ENCODE measurements at regions not wholly inside any gene's neighbourhood (a gene's known extent, or its start where the extent isn't known, plus 50 kb on each side); places are given as distances from the start of the nearest gene placed in this dataset.

DNA sequence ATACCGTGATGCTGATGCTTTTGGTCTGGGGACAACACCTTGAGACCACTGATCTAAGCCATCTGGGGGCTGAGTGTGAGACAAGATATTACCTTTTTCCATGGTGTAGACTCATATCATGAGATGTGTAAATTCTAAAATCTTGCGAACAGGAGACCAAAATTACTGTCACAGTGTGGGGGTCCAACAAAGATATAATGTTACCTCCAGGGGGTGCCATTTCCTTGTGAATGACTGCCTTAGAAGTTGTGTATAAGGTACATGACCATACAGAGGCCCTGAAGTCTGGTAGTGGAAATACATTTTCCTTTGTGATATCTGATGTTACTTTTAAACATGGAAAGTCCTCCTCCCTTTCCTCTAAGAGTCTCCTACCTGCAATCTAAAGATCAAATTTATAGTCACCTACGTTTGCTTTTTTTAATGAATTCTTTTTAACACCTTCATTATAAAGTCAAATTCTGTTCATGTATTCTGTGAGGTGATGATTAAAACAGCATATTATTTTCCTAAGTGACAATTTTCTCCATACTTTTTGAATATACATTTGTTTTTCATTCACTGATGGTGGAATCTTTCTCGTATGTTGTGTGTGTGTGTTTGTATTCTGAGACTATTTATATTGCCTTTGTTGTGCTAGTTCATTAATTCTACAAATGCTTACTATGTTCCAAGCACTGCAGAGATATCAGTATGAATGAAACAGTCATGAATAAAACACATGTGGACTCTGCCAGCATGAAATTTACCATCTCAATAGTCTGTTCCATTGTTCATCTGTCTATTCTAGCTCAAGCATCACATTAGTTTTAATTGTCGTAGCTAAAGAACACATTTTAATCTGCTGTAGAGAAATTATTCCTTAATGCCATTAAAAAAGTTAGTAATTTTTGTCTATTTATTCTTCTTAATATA is 113.7 kb downstream of the RFC3 start:
- no peaks in the 10 kb centered on the region for H3K9me3 ChIP-seq (ENCODE audit: insufficient read depth, low read depth, low read length)
- no peak overlapping the region for H3K4me3 ChIP-seq (ENCODE audit: low read length)
- no peaks in the 10 kb centered on the region for H3K36me3 ChIP-seq (ENCODE audit: insufficient read depth, low read length)
- no peak overlapping the region for H3K27ac ChIP-seq (ENCODE audit: low read depth, low read length)
- WGBS: 93% methylated on average over 3 of the region's 5 CpGs
- H3K9ac ChIP-seq (ENCODE audit: low read depth, low read length): no peak overlapping the region
- H3K27me3 ChIP-seq (ENCODE audit: insufficient read depth, low read length): no peaks in the 10 kb centered on the region
- H3K4me1 ChIP-seq (ENCODE audit: insufficient read depth, low read length): peaks cover 24% of the 10 kb centered on the region

- Histone ChIP-seq H3K27ac (ENCODE audit: low read depth, low read length) (no peak overlapping the region), H3K27me3 (ENCODE audit: insufficient read depth, low read length) (no peaks in the 10 kb centered on the region), H3K9me3 (ENCODE audit: insufficient read depth, low read depth, low read length) (no peaks in the 10 kb centered on the region), H3K4me1 (ENCODE audit: insufficient read depth, low read length) (peaks cover 37% of the 10 kb centered on the region), H3K36me3 (ENCODE audit: insufficient read depth, low read length) (no peaks in the 10 kb centered on the region), H3K4me3 (ENCODE audit: low read length) (no peak overlapping the region), H3K9ac (ENCODE audit: low read depth, low read length) (no peak overlapping the region)
- WGBS: 88% methylated on average over 3 of the region's 3 CpGs
Observed at GRCh38 chr13:33932769-33933406, 114.9 kb downstream of the RFC3 start.

- Histone ChIP-seq H3K27ac (ENCODE audit: low read depth, low read length) (no peak overlapping the region), H3K4me1 (ENCODE audit: insufficient read depth, low read length) (peaks cover 46% of the 10 kb centered on the region), H3K9me3 (ENCODE audit: insufficient read depth, low read depth, low read length) (no peaks in the 10 kb centered on the region), H3K27me3 (ENCODE audit: insufficient read depth, low read length) (no peaks in the 10 kb centered on the region), H3K4me3 (ENCODE audit: low read length) (no peak overlapping the region), H3K36me3 (ENCODE audit: insufficient read depth, low read length) (no peaks in the 10 kb centered on the region), H3K9ac (ENCODE audit: low read depth, low read length) (no peak overlapping the region)
- 97% methylated on average over 3 of the region's 3 CpGs for WGBS
Observed at GRCh38 chr13:33933810-33934209, 115.9 kb downstream of the RFC3 start.

DNA sequence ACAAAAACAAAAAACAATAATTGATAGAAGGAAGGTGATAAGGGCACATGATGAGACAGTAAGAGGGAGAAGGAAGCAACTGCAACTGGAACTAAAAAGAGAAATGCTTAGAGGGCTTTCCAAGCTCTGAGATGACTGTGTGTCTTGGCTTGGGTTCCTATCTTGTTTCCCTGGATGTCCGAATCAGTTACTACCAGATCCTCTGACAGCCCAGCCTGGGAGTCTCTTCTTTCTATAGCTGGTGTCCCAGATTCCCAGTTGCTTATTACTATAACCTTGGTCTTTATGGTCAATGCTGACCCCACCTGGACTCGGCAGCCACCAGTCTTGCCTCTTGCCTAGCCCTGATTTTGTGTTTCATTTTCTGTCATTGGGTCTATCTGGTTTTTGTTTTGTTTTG is 116.4 kb downstream of the RFC3 start:
- Histone ChIP-seq H3K27ac (ENCODE audit: low read depth, low read length) (no peak overlapping the region), H3K9ac (ENCODE audit: low read depth, low read length) (no peak overlapping the region), H3K9me3 (ENCODE audit: insufficient read depth, low read depth, low read length) (peaks cover 4% of the 10 kb centered on the region; the same call in 1 of the 2 replicates), H3K4me1 (ENCODE audit: insufficient read depth, low read length) (peaks cover 46% of the 10 kb centered on the region), H3K4me3 (ENCODE audit: low read length) (no peak overlapping the region), H3K36me3 (ENCODE audit: insufficient read depth, low read length) (no peaks in the 10 kb centered on the region), H3K27me3 (ENCODE audit: insufficient read depth, low read length) (no peaks in the 10 kb centered on the region)
- 70% methylated on average over 2 of the region's 2 CpGs for WGBS

DNA sequence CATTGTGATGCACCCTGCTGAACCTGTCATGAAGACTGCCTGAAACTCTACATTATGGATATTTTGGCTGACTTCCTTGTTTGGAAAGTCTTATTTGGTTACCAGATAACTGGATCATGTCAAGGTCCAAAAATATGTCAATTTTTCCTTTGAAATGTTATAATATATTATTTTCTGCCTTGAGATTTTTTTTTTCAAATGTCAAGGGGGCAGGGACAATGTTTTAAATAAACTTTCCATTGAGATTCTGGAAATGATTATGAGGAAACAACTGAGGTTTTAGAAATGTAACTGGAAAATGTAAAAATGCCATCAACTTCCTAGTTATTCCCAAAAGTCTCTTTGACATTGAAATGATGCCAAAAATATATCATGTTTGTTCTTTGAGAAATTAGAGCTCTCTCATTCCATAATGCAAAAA is 117.0 kb downstream of the RFC3 start:
- H3K4me3 ChIP-seq (ENCODE audit: low read length): no peak overlapping the region
- no peaks in the 10 kb centered on the region for H3K36me3 ChIP-seq (ENCODE audit: insufficient read depth, low read length)
- H3K9me3 ChIP-seq (ENCODE audit: insufficient read depth, low read depth, low read length): peaks cover 8% of the 10 kb centered on the region; the same call in 1 of the 2 replicates
- H3K9ac ChIP-seq (ENCODE audit: low read depth, low read length): no peak overlapping the region
- H3K27me3 ChIP-seq (ENCODE audit: insufficient read depth, low read length): no peaks in the 10 kb centered on the region
- peaks cover 46% of the 10 kb centered on the region for H3K4me1 ChIP-seq (ENCODE audit: insufficient read depth, low read length)
- no peak overlapping the region for H3K27ac ChIP-seq (ENCODE audit: low read depth, low read length)

DNA sequence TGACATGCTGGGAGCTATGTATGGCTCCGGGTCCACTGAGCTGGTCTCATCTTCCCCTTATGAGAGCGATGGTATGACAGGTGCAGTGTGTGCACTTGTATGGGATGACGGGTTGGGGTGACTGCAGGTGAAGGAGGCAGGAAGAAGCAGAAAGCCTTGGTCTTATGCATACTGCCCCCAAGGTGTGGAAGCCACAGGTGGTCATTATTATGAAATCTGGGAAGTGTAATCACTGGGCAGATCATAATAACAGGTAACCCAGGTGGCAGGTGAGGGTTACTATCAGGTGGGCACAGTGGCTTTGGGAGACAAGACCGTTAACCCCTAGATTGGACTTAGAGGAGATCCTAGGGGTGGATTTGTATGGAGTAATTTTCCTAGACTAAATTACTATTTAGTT is 118.0 kb downstream of the RFC3 start:
- Histone ChIP-seq H3K4me1 (ENCODE audit: insufficient read depth, low read length) (peaks cover 46% of the 10 kb centered on the region), H3K27me3 (ENCODE audit: insufficient read depth, low read length) (no peaks in the 10 kb centered on the region), H3K36me3 (ENCODE audit: insufficient read depth, low read length) (no peaks in the 10 kb centered on the region), H3K9ac (ENCODE audit: low read depth, low read length) (no peak overlapping the region), H3K9me3 (ENCODE audit: insufficient read depth, low read depth, low read length) (peaks cover 8% of the 10 kb centered on the region; the same call in 1 of the 2 replicates), H3K27ac (ENCODE audit: low read depth, low read length) (no peak overlapping the region), H3K4me3 (ENCODE audit: low read length) (no peak overlapping the region)
- 90% methylated on average over 4 of the region's 4 CpGs for WGBS

DNA sequence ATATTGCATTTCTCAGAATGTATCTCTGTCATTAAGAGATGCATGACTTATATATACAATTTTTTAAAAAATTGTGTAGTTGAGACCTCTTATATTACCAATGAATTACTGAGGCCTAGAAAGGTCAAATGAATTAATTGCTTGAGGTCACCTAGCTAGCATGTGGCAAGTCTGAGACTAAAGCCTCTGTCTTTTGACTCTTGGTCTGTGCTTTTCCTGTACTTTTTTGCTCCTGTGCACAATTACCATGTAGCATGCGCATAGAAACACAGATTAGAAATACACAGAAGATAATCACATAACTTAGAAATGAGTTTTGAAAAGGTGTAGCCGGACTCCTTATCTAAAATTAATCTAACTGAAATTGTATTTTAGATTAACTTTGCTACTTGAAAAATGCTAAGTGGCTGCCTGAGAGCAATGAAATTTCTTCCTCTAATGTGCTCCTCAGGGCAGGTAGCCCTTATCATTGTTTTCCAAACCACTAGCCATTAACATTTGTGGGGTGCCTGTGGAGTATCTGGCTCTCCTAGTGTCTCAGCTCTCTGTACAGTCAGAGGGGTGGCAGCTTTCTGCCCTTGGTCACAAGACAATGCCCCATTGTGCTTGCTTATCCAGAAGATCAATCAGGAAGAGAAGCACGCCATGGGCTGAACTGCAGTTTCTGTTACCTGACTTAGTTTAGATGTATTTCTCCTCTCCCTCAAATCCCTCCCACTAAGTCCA is 119.6 kb downstream of the RFC3 start:
- Histone ChIP-seq H3K36me3 (ENCODE audit: insufficient read depth, low read length) (no peaks in the 10 kb centered on the region), H3K4me3 (ENCODE audit: low read length) (no peak overlapping the region), H3K27ac (ENCODE audit: low read depth, low read length) (peak overlapping the region; percentile 67), H3K9me3 (ENCODE audit: insufficient read depth, low read depth, low read length) (peaks cover 8% of the 10 kb centered on the region; the same call in 1 of the 2 replicates), H3K27me3 (ENCODE audit: insufficient read depth, low read length) (no peaks in the 10 kb centered on the region), H3K9ac (ENCODE audit: low read depth, low read length) (no peak overlapping the region), H3K4me1 (ENCODE audit: insufficient read depth, low read length) (peaks cover 49% of the 10 kb centered on the region)
- 46% methylated on average over 1 of the region's 3 CpGs for WGBS

- Histone ChIP-seq H3K27ac (ENCODE audit: low read depth, low read length) (no peak overlapping the region), H3K9ac (ENCODE audit: low read depth, low read length) (no peak overlapping the region), H3K27me3 (ENCODE audit: insufficient read depth, low read length) (no peaks in the 10 kb centered on the region), H3K36me3 (ENCODE audit: insufficient read depth, low read length) (no peaks in the 10 kb centered on the region), H3K9me3 (ENCODE audit: insufficient read depth, low read depth, low read length) (peaks cover 8% of the 10 kb centered on the region; the same call in 1 of the 2 replicates), H3K4me3 (ENCODE audit: low read length) (no peak overlapping the region), H3K4me1 (ENCODE audit: insufficient read depth, low read length) (peaks cover 39% of the 10 kb centered on the region)
- 93% methylated on average over 1 of the region's 1 CpG for WGBS
Observed at GRCh38 chr13:33940256-33940655, 122.3 kb downstream of the RFC3 start.

- Histone ChIP-seq H3K4me1 (ENCODE audit: insufficient read depth, low read length) (peaks cover 33% of the 10 kb centered on the region), H3K4me3 (ENCODE audit: low read length) (no peak overlapping the region), H3K9ac (ENCODE audit: low read depth, low read length) (no peak overlapping the region), H3K36me3 (ENCODE audit: insufficient read depth, low read length) (no peaks in the 10 kb centered on the region), H3K9me3 (ENCODE audit: insufficient read depth, low read depth, low read length) (peaks cover 8% of the 10 kb centered on the region; the same call in 1 of the 2 replicates), H3K27me3 (ENCODE audit: insufficient read depth, low read length) (no peaks in the 10 kb centered on the region), H3K27ac (ENCODE audit: low read depth, low read length) (no peak overlapping the region)
- 82% methylated on average over 5 of the region's 5 CpGs for WGBS
Observed at GRCh38 chr13:33940898-33941297, 122.9 kb downstream of the RFC3 start.

GRCh38 chr13:33945477-33945876 is 127.5 kb downstream of the RFC3 start:
- 97% methylated on average over 3 of the region's 4 CpGs for WGBS
- Histone ChIP-seq H3K9ac (ENCODE audit: low read depth, low read length) (no peak overlapping the region), H3K27ac (ENCODE audit: low read depth, low read length) (no peak overlapping the region), H3K4me3 (ENCODE audit: low read length) (no peak overlapping the region), H3K36me3 (ENCODE audit: insufficient read depth, low read length) (no peaks in the 10 kb centered on the region), H3K27me3 (ENCODE audit: insufficient read depth, low read length) (no peaks in the 10 kb centered on the region), H3K9me3 (ENCODE audit: insufficient read depth, low read depth, low read length) (no peaks in the 10 kb centered on the region), H3K4me1 (ENCODE audit: insufficient read depth, low read length) (peaks cover 4% of the 10 kb centered on the region; the same call in 1 of the 2 replicates)

GRCh38 chr13:33953203-33953602 is 135.3 kb downstream of the RFC3 start:
- no peaks in the 10 kb centered on the region for H3K36me3 ChIP-seq (ENCODE audit: insufficient read depth, low read length)
- no peaks in the 10 kb centered on the region for H3K9me3 ChIP-seq (ENCODE audit: insufficient read depth, low read depth, low read length)
- H3K9ac ChIP-seq (ENCODE audit: low read depth, low read length): no peak overlapping the region
- WGBS: 91% methylated on average over 1 of the region's 1 CpG
- no peak overlapping the region for H3K4me3 ChIP-seq (ENCODE audit: low read length)
- H3K27ac ChIP-seq (ENCODE audit: low read depth, low read length): no peak overlapping the region
- H3K27me3 ChIP-seq (ENCODE audit: insufficient read depth, low read length): no peaks in the 10 kb centered on the region
- no peaks in the 10 kb centered on the region for H3K4me1 ChIP-seq (ENCODE audit: insufficient read depth, low read length)
